ENCODE measurements at regions not wholly inside any gene's neighbourhood (a gene's known extent, or its start where the extent isn't known, plus 50 kb on each side); places are given as distances from the start of the nearest gene placed in this dataset.

DNA sequence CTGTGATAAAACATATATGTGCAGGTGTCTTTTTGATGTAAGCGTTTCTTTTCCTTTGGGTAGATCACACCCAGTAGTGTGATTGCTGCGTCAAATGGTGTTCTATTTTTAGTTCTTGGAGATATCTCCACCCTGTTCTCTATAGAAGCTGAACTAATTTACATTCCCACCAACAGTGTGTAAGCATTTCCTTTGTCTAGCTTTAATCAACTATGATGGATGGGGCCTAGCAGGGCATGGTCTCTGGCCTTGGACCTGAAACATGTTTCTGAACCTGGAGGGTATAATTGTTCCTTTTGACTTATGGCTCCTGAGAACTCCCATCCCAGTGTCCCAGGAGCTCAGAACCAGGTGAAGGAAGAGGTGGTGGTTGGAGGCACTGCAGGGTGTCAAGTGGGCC, 93.9 kb downstream of the HAPSTR1 start:
- no peak for FAIRE-seq
- no peak for DNase-seq (ENCODE audit: insufficient read length, low spot score)

- no peak for FAIRE-seq
- no peak for DNase-seq (ENCODE audit: insufficient read length, low spot score)
Measured at GRCh38 chr16:9186061-9186460, 94.6 kb downstream of the HAPSTR1 start.

- DNase-seq (ENCODE audit: insufficient read length, low spot score) (no peak), FAIRE-seq (no peak)
Measured at GRCh38 chr16:9188721-9189120, 97.3 kb downstream of the HAPSTR1 start.

DNA sequence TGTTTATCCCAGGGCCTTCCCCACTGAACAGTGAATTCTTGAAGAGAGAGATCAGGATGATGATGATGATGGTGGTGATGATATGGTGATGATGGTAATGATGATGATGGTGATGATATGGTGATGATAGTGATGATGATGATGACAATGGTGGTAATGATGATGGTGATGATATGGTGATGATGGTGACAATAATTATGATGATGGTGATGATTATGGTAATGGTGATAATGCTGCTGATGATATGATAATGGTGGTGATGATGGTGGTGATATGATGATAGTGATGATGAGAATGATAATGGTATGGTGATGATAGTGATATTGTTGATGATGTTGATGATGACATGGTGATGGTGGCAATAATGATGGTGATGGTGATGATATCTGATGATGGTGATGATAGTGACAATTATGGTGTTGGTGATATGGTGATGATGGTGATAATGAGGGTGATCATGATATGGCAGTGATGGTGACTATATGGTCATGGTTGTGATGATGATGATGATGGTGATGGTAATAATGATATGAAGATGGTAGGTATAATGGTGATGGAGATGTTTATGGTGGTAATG, 99.9 kb downstream of the HAPSTR1 start:
- no peak for DNase-seq (ENCODE audit: insufficient read length, low spot score)
- no peak for FAIRE-seq

DNA sequence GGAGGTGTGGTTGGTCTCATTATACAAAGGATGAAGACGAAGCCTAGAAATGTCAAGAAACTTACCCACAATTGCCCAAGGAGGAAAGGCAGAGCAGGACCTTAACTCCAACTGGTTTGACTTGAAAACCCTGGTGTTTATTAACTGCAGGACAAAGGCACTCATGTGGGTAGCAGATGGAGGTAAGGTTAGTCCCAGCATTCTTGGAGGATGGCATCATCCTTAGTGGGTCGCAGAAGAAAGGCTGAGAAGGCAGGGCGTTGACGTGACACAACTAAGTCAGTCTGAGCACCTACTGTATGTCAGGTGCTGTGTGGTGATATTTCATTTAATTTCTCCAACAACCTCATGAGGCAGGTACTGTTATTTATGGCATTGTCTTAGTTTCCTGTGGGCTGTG, 101.3 kb downstream of the HAPSTR1 start:
- DNase-seq (ENCODE audit: insufficient read length, low spot score) (no peak), FAIRE-seq (no peak)

GRCh38 chr16:9195287-9195686, 103.8 kb downstream of the HAPSTR1 start:
- DNase-seq (ENCODE audit: insufficient read length, low spot score) (no peak), FAIRE-seq (no peak)

- FAIRE-seq (no peak), DNase-seq (ENCODE audit: insufficient read length, low spot score) (no peak)
Measured at GRCh38 chr16:9197957-9198661, 106.7 kb downstream of the HAPSTR1 start.

DNA sequence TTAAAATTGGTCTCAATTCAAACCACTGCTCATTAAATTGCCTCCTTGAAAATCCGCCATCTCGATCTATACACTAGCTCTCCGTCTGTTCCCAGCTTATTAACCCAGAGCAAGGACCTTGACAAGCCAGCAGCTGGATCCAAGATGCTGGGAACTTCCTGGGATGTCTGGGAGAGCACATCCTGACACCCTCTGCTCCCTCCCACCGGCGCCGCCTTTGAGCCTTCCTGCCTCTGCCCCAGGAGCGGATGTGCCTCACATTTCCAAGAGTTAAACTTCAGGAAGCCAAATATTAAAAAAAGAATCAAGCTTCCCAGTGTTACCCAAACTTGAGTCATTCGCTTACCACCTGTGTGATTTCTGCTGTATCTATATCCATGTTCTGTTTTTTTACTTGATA, 107.9 kb downstream of the HAPSTR1 start:
- FAIRE-seq (no peak), DNase-seq (ENCODE audit: insufficient read length, low spot score) (no peak)

DNA sequence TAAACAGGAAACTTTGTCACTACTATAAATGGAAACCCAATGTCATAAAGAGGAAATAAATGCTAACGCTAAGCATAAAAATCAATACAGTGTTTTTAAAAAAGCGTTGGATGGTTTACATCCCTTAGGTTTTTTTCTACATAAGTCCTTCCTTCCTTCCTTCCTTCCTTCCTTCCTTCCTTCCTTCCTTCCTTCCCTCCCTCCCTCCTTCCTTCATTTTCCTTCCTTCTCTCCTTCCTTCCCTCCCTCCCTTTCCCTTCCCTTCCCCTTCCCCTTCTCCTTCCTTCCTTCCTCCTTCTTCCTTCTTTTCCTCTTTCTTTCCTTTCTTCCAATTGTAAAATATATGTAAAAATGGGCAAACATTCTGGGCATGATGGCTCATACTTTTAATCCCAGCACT, 108.3 kb downstream of the HAPSTR1 start:
- no peak for FAIRE-seq
- DNase-seq (ENCODE audit: insufficient read length, low spot score) = no peak

- FAIRE-seq = no peak
- DNase-seq (ENCODE audit: insufficient read length, low spot score) = no peak
Measured at GRCh38 chr16:9203956-9204355, 112.5 kb downstream of the HAPSTR1 start.

DNA sequence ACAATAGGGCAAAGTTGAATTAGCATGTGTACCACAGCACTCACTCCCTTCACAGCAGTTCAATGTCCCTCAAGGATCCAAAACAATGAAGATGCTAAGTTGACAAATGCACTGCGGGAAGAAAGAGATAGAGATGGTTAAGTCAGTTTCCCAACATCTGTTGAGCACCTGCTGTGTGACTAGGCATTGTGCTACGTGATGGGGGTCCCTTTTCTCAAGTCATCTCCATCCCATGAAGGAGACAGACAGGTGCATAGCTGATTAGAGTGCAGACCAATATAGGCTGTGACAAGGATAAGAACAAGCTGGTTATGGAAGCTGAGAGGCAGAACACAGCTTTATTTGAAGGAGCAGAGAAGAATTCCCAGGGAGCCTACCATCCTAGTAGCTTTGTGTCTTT, 114.2 kb downstream of the HAPSTR1 start:
- DNase-seq (ENCODE audit: insufficient read length, low spot score) = no peak
- FAIRE-seq = no peak

- no peak for DNase-seq (ENCODE audit: insufficient read length, low spot score)
- FAIRE-seq = no peak
Measured at GRCh38 chr16:9206156-9206555, 114.7 kb downstream of the HAPSTR1 start.

DNA sequence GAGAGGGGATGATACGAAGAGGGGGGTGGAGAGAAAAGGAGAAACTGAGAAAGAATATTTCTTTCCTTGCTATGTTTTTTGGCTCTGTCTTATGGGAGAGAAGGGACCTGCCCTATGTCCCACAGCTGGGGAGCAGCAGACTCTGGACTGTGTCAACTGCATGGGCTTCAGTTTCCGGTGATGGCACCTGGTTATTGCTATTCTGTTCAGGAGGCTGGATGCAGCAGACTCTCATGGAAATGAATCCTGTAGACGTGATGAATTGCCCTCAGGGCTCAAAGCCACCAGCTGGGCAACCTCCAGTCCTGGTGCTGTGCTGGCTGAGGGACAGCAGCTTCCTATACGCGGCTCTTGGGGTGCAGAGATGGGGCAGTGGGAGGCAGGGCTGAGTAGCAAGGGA, 121.2 kb downstream of the HAPSTR1 start:
- DNase-seq (ENCODE audit: insufficient read length, low spot score) (no peak), FAIRE-seq (no peak)

DNA sequence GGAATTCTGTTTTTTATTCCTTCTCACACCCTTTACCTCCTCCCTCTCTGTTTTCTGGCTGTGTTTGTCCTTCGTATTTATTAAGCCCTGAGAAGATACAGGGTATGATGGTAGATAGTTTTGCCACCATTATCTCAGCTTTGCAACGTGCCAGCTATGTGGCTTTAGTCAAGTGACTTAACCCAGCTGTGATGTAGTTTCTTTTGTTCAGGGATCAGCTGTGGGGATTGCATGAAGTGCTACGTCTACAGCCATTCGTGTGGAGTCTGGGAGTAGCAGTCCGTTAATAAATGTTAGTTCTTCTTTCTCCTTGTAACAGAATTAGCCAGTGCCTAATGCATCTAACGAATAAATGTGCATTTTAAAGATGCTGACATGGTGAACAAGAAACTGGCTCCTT, 128.4 kb downstream of the HAPSTR1 start:
- no peak for DNase-seq (ENCODE audit: insufficient read length, low spot score)
- FAIRE-seq = no peak

- no peak for FAIRE-seq
- no peak for DNase-seq (ENCODE audit: insufficient read length, low spot score)
Measured at GRCh38 chr16:9225527-9226316, 134.3 kb downstream of the HAPSTR1 start.

- DNase-seq (ENCODE audit: insufficient read length, low spot score) = no peak
- no peak for FAIRE-seq
Measured at GRCh38 chr16:9226924-9227323, 135.5 kb downstream of the HAPSTR1 start.

DNA sequence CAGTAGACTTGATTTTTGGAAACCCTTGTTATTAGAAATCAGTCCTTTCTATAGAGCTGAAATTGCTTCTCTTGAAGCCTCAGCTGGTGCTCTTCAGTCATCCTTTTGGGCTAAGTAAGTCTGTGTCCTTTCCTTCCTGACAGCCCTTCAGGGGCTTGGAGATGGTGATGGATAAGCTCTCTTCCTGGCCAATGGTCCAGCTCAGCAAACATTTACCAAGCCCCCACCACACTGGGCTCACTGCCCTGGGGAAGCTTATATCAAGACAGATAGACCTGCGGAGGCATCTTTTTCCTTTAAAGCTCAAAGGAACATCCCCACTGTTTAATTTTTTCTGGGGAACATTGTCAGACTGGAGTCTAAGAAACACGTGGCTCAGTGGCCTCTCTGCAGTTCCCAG, 139.6 kb downstream of the HAPSTR1 start:
- DNase-seq (ENCODE audit: insufficient read length, low spot score) (no peak), FAIRE-seq (no peak)

DNA sequence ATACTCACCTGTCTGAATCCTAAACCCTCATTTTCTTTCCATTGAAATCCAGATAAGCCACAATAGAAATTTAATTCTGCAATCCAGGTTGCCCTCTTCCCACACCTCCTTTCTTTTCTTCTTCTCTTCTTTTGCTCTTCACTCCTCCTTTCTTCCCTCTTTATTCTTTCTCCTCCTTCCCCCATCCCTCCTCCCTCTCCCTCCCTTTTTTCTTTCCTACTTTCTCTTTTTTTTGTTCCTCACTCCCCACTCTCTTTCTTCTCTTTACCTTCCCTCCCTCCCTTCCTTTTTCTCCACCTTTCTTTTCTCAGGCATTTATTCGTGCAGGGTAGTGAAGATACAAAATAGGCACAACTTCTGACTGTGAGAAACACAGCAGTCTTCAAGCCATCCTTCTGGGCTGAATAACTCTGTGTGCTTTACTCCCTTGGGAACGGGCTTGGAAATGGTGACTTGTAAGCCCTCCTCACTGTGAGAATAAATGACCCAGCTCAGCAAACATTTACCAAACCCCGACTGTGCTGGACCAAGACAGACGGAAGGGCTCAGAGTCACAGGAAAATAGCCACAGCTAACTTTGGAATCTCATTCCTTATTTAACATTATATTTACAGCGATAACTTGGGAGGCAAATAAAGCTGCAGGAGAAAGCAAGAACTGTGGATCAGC, 140.8 kb downstream of the HAPSTR1 start:
- no peak for DNase-seq (ENCODE audit: insufficient read length, low spot score)
- FAIRE-seq = no peak

GRCh38 chr16:9235867-9236266, 144.4 kb downstream of the HAPSTR1 start:
- DNase-seq (ENCODE audit: insufficient read length, low spot score) (no peak), FAIRE-seq (no peak)

DNA sequence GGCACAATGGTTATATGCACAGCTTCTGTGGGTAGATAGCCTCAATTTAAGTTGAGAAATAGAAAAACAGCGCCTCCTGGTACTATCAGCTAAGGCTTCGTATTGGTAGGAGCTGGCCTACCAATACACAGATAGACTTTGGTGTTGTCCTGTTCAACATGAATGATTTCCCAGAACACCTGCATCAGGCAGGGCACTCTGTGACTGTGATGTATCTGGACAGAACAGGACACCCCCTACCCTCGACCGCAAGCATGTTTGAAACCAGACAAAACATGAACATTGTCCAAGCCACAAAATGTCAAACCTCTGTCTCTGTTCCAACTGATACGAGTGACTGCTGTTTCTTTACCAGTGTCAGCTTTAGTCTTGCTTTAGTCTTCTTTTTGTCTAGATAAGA, 144.9 kb downstream of the HAPSTR1 start:
- no peak for DNase-seq (ENCODE audit: insufficient read length, low spot score)
- no peak for FAIRE-seq

DNA sequence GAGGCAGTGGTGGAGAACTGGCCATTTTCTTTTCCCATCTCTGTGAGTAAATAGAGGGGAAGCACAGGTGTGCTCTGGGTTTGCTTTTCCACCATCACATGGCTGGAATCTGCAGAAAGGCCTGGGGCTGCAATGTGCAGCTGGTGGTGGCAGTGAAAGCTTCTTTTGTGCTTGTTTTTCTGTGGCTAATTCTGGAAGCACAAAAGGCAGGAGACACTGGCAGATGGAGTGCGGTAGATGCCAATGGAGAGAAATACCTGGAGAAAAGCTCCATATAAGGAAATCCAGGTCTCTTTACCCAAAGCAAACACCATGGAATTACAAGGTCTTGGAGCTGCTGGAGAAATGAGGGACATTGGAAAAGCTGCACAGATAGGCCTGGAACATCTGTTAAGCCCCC, 146.9 kb downstream of the HAPSTR1 start:
- FAIRE-seq (no peak), DNase-seq (ENCODE audit: insufficient read length, low spot score) (no peak)

DNA sequence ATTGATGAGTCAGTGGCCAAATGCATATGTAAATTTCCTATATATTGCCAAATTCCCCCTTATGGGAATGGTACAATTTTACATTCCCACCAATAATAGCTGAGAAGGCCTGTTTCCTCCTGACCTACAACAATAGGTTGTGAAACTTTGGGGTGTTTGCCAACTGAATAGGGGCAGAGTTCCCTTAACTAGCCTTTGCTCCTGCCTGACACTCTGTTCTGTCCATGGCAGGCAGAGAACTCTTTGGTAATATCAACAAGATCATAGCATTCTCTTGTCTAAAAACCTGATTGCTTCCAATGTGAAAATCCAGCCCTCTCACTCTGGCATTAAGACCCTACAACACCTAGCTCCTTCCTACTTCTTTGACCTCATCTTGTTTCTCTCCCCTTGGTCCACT, 149.7 kb downstream of the HAPSTR1 start:
- DNase-seq (ENCODE audit: insufficient read length, low spot score) = no peak
- FAIRE-seq = no peak

Measured in GM19239 (cell line).